DMS53 (cell line): ENCODE measurements at regions not wholly inside any gene's neighbourhood (a gene's known extent, or its start where the extent isn't known, plus 50 kb on each side); places are given as distances from the start of the nearest gene placed in this dataset.

ENCODE experiments used
- DNase-seq: peaks from one replicate; lab custom pipeline; 2025; lab: John Stamatoyannopoulos, UW

DNA sequence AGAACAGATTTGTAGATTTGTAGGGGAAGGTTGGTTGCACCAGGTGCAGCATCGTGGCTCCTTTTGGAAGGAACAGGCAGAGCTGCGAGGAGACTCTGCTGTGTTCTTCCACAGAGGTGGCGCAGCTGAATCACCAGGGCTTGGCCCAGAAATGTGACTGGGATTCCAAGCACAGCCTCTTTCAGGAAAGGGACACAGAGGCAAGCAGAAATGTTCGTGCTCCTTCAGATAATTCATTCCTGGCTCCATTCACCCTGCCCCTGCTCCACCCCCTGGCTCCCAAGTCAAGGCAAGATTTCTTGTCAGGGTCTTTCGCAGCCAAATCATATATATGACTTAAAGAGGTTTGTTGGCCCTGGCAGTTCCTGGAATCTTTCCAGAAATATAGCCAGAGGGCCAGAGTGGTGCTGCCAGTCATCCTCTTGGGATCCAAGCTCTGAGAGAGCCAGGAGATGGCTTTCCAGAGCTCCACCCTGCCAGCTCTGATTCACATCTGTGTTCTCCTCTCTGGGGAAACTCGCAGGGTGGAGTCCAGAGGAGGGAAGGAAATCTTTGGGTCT lies 203.9 kb upstream of the TANK start:
- no peak for DNase-seq

- no peak for DNase-seq
These were observed 196.3 kb upstream of the TANK start for GRCh38 chr2:160963957-160964356.

GRCh38 chr2:160967523-160967922 lies 192.7 kb upstream of the TANK start:
- DNase-seq = no peak

DNA sequence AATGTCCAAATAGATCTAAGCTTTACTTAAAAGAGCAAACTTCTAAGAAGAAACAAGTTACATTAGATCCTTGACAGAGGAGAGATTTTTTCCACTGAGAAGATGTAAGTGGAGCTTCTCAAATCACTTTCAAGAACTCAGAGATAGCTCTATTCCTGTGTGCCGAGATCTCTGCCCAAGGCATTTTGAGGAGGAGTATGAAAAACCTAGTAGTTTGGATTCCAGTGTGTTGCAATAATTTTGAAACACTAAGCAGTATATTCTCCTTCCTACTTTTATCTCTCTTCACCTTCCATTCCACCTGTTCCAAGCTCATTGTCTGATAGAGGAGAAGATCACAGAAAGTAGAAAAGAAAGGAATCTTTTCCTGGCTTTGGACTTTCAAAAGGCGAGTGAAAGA lies 192.0 kb upstream of the TANK start:
- no peak for DNase-seq

DNA sequence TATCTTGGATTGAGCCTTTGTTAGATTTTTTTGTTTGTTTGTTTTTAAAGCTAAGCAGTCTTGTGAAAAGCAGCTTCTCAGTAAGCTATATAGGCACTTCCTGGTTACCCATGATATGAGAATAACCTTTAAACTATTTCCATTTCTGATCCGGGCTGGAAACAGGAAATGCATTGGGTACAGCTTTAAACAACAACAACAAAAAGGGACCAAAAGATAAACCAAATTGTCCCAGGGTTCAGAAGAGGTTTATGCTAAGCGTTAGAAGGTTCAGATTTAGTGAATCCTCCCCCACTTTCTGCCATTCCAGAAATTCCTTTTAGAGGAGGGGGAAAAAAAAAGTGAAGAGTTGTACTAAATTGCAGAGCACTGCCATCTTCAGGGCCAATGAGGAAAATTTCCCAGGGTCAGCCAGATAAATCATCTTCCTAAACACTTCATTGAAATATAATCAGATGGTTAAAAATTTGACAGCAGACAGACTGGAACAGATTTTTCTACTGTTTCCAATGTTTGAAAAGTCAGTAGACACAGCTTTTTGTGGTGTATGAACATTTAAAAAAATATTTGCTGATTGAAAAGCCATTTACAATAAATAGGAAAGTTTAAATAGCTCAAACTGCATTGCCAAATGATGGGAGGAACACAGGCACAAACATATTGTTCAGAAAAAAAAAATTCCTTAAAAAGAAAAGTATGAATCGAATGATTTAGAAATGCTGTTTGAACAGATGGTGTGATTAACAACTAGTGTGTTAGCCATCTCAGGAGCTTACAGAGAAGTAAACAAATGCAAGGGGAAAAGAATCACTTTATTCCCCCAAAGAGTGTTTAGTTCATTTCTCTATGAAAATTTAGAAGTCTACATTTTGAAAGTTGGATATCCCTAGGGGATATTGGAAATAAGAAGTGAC lies 189.9 kb upstream of the TANK start:
- peak; percentile 90 for DNase-seq

- no peak for DNase-seq
These were observed 186.2 kb upstream of the TANK start for GRCh38 chr2:160973991-160974390.

- no peak for DNase-seq
These were observed 185.4 kb upstream of the TANK start for GRCh38 chr2:160974803-160975202.

GRCh38 chr2:160976797-160977196 lies 183.4 kb upstream of the TANK start:
- no peak for DNase-seq

GRCh38 chr2:160977376-160977775 lies 182.9 kb upstream of the TANK start:
- DNase-seq = no peak

DNA sequence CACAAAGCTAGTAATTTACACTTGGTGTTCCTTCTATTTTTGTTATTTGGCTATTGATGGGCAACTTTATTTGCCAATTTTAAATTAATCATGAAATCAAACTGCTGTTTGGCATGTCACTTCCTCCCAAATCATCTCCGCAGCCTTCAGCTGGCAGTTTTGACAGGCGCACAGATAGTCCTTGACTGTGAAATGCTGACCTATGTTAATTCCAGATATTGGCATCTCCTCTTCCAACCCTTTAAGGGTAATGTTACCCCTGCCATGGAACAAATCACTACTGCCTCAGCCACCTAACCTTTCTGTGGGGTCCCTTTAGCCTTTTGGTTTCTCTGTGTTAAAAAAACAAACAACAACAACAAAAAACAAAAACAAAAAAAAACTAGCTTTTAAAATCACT lies 182.4 kb upstream of the TANK start:
- DNase-seq = no peak

GRCh38 chr2:160984426-160985077 lies 175.7 kb upstream of the TANK start:
- DNase-seq = no peak

DNA sequence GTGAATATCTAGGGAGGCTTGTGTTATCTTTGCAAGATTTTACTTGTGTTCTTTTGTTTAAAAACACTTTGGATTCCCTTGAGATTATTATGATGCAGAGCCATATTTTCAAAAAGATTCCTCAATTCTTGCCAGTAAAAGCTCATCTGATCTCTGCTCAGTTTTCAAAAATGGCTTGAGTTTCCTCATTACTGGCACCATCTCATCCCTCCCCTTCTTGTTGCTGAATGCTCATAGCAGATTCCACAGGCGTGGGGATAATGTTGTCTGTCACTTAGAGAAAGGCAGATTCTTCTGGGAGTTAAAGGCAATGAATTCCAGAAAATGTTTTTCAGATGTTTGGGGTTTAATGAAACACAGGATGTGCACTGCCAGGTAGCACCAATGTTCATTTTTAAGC lies 170.4 kb upstream of the TANK start:
- no peak for DNase-seq

DNA sequence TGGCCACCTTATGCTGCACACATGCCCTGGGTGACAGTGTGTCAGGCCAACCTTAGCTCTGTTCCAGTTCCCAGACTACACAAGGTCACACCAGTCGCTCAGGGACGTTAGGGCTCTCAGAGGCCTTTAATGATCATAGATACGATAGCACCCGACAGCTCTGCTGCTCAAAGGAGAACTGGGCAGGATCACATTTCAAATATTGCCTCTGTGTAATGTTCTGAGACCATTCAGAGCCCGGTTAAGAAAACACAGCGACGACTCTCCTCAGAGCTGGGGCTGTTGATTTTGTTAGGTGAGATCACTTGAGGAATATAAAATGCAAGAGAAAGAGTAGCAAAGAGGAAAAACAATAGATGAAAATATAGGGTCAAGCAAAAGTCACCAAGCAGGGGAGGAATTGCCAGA lies 166.6 kb upstream of the TANK start:
- no peak for DNase-seq

DNA sequence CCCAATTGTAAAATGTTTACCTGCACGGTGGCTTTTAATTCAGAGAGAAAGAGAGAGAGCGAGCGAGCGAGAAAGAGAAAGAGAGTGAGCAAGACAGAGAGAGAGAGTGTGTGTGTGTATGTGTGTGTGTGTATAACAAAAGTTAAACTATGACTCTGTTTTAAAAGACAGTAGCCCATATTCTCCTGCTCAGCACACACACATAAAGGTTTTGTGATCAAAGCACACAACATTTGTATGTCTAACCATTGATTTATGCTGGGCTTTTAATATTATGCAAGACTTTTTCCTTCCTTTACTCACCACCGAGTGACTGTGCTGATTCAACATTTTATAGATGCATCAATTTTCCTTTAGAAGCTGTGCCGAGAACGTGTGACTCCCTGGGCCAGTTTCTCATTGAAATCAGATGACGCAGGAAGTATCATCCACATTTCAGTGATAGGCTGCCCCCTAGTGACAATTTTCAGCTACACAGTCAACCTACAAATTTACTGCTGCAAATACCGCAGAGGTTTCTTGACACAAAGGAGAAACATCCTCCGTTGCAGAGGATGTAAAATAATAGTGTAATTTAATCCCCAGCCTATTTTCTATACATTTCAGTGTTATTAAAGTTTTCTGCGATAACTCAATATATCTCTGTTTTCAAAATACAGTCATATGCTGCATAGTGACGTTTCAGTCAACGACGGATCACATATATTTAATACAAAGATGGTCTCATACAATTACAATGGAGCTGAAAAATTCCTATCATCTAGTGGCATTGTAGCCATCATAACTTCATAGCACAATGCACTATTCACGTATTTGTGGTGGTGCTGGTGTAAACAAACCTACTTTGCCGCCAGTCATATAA lies 165.9 kb upstream of the TANK start:
- DNase-seq = peak; percentile 87

- DNase-seq = no peak
These were observed 163.6 kb upstream of the TANK start for GRCh38 chr2:160996584-160996983.

- peak; percentile 11 for DNase-seq
These were observed 155.8 kb upstream of the TANK start for GRCh38 chr2:161004379-161004778.

DNA sequence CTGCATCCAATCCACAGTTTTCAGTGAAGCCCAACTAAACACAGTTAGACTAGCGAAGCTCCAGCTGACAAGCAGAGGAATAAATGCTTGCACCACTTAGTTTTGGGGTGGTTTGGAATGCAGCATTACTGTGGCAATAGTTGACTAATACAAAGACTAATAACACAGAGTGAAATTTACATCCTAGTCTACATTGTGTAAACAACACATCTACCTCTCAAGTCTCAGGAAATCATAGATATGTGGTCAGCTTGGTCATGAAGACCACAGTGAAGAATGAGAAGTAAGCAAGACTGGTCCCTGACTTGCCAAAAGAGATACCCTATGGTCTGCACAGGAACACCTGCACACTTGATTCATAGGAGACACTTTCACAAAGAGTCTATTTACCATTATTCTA lies 155.1 kb upstream of the TANK start:
- DNase-seq = no peak

DNA sequence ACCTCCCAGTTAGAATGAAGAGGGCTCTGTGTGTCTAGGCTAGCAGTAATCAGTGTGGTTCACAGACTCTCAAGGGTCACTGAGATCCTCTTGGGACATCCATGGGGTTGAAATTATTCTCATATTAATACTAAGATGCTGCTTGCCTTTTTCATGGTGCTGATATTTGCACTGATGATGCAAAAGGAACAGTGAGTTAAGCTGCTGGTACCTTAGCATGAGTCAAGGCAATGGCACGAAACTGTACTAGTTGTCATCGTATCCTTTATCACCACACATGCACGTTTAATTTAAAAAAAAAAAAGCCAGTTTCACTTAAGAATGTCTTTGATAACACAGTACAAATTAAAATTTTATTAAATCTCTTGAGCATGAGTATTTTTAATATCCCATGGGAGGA lies 151.9 kb upstream of the TANK start:
- no peak for DNase-seq

GRCh38 chr2:161010503-161011015 lies 149.7 kb upstream of the TANK start:
- no peak for DNase-seq

DNA sequence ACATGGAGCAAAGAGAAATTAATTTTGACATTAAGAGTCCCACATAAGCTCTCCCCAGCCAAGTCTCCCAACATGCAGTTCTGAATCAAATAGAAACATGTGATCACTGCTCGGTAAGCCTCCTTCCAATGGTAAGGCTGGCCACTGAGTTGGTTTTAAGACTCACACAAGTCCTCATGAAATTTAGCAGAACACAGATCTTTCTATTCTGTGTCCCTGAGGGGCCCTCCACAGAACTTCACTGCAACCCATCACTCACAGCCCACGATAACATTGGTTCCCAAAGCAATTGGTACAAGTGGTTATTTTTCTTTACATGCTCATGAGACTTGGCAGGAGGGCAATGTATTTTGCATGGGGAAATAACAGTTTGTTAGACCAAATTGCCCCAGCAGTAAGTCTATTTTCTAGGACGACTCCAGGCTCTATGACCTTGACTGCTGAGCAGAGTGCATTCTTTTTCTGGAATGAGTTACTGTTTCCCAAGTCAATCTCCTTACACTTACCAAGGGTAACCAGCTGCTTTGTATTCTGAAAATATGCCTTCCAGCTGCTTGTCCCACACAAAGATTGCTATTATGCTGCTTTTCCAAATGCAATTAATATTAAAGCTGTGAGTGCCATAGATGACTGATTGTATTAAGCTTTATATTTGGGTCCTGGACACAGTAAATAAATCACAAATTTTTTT lies 142.3 kb upstream of the TANK start:
- DNase-seq = no peak

GRCh38 chr2:161019311-161019710 lies 140.9 kb upstream of the TANK start:
- no peak for DNase-seq
